ENCODE measurements at regions not wholly inside any gene's neighbourhood (a gene's known extent, or its start where the extent isn't known, plus 50 kb on each side); places are given as distances from the start of the nearest gene placed in this dataset.

- no peak for DNase-seq
Measured at GRCh38 chrX:4225086-4225485, 511.6 kb upstream of the PRKX start.

GRCh38 chrX:4206941-4207340, 493.5 kb upstream of the PRKX start:
- DNase-seq = no peak

GRCh38 chrX:4197971-4198370, 484.5 kb upstream of the PRKX start:
- no peak for DNase-seq

- DNase-seq = no peak
Measured at GRCh38 chrX:4193500-4194155, 480.2 kb upstream of the PRKX start.

- DNase-seq = no peak
Measured at GRCh38 chrX:4186331-4186730, 472.9 kb upstream of the PRKX start.

GRCh38 chrX:4185086-4185485, 471.6 kb upstream of the PRKX start:
- DNase-seq = no peak

GRCh38 chrX:4182408-4182806, 469.0 kb upstream of the PRKX start:
- no peak for DNase-seq

- no peak for DNase-seq
Measured at GRCh38 chrX:4181782-4182407, 468.4 kb upstream of the PRKX start.

GRCh38 chrX:4179031-4179430, 465.6 kb upstream of the PRKX start:
- no peak for DNase-seq

GRCh38 chrX:4175221-4175620, 461.8 kb upstream of the PRKX start:
- DNase-seq = no peak

- DNase-seq = no peak
Measured at GRCh38 chrX:4173743-4174142, 460.3 kb upstream of the PRKX start.

- no peak for DNase-seq
Measured at GRCh38 chrX:4151798-4152197, 438.3 kb upstream of the PRKX start.

- DNase-seq = no peak
Measured at GRCh38 chrX:4150259-4150658, 436.8 kb upstream of the PRKX start.

- no peak for DNase-seq
Measured at GRCh38 chrX:4129626-4130025, 416.2 kb upstream of the PRKX start.

- DNase-seq = no peak
Measured at GRCh38 chrX:4118666-4119530, 405.4 kb upstream of the PRKX start.

- no peak for DNase-seq
Measured at GRCh38 chrX:4110964-4111363, 397.5 kb upstream of the PRKX start.

- DNase-seq = no peak
Measured at GRCh38 chrX:4094926-4095325, 381.5 kb upstream of the PRKX start.

GRCh38 chrX:4091046-4091760, 377.8 kb upstream of the PRKX start:
- DNase-seq = no peak

GRCh38 chrX:4059893-4060292, 346.4 kb upstream of the PRKX start:
- no peak for DNase-seq

- no peak for DNase-seq
Measured at GRCh38 chrX:4043951-4044350, 330.5 kb upstream of the PRKX start.

GRCh38 chrX:4035874-4036273, 322.4 kb upstream of the PRKX start:
- no peak for DNase-seq

- no peak for DNase-seq
Measured at GRCh38 chrX:4028151-4028550, 314.7 kb upstream of the PRKX start.

GRCh38 chrX:4005281-4005680, 291.8 kb upstream of the PRKX start:
- DNase-seq = no peak

Measured in RPMI8226 (cell line).